PFSK-1 (cell line): ENCODE measurements at regions not wholly inside any gene's neighbourhood (a gene's known extent, or its start where the extent isn't known, plus 50 kb on each side); places are given as distances from the start of the nearest gene placed in this dataset.

Source experiments
- FOXP2 ChIP-seq: optimal IDR thresholded peaks from 2 replicates; pipeline ENCODE3; 2011; ENCODE audit warnings: borderline replicate concordance, control low read depth, inconsistent platforms; ENCODE audit not compliant: insufficient read depth; ENCODE audit errors: extremely low read length, extremely low read depth
- POLR2AphosphoS5 ChIP-seq: IDR thresholded peaks from 2 replicates; pipeline ENCODE4 v1.6.1; 2012; ENCODE audit warnings: low read depth, mild to moderate bottlenecking, control low read depth, low read length, moderate library complexity
- REST ChIP-seq, 2 experiments: IDR thresholded peaks; 2 replicates each; pipeline versions ENCODE4 v1.6.1 to v1.8.0; 2011 to 2012; ENCODE audit warnings: low read depth in 2 of 2, low read length in 2 of 2, control low read depth in 1 of 2, inconsistent platforms in 1 of 2, mild to moderate bottlenecking in 1 of 2, moderate library complexity in 1 of 2; ENCODE audit not compliant: insufficient read depth in 1 of 2
- SIN3A ChIP-seq: IDR thresholded peaks from 2 replicates; pipeline ENCODE4 v1.6.1; 2012; ENCODE audit warnings: mild to moderate bottlenecking, low read length, moderate library complexity, borderline replicate concordance; ENCODE audit not compliant: insufficient read depth
- TAF1 ChIP-seq: IDR thresholded peaks from 2 replicates; pipeline ENCODE4 v1.6.1; 2012; ENCODE audit warnings: low read length, control low read depth, borderline replicate concordance; ENCODE audit not compliant: insufficient read depth

- TF ChIP-seq REST (IDR thresholded peaks at IDR 0.05; ENCODE audit: insufficient read depth in 1 of 2, low read depth in 2 of 2, low read length in 2 of 2) (no peak), FOXP2 (no peak), POLR2AphosphoS5 (no peak), SIN3A (no peak), TAF1 (no peak)
Measured at GRCh38 chr20:4344670-4345069, 95.6 kb upstream of the ADRA1D start.

- no peak for TF ChIP-seq TAF1
- TF ChIP-seq POLR2AphosphoS5 = no peak
- no peak for TF ChIP-seq SIN3A
- TF ChIP-seq REST (IDR thresholded peaks at IDR 0.05; ENCODE audit: insufficient read depth in 1 of 2, low read depth in 2 of 2, low read length in 2 of 2) = no peak
Measured at GRCh38 chr20:4342609-4343008, 93.5 kb upstream of the ADRA1D start.

DNA sequence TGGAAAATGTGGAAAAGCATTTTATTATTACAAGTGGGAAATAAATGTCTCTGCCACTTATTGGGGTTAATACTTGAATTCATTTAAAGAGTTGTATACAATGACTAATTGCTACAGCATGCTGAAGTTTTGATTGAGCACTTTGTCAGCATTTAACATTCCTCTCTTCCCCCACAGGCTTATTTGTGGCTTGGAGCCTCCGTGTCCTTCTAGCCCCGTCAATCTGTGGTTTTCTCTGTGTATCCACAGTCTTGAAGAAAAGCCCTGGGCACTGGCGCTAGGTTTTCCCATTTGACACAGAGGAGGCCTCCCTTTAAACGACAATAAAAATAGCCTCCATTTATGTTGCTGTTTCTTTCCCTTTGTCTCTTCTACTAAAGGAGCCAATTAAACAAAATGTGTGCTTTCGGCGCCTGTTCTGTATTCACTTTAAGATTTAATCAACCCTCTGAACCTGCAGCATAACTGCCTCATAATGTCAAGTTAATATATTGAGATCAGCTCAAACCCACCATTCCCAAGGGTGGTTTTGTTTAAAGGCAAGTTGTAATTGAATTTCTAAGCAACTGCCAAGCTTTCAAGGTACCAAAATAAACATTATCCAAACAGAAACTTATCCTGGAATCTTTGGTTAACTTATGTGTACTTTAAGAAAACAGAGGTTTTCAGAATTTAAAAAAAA lies 92.9 kb upstream of the ADRA1D start:
- no peak for TF ChIP-seq POLR2AphosphoS5
- TF ChIP-seq SIN3A = no peak
- no peak for TF ChIP-seq FOXP2
- TF ChIP-seq TAF1 = no peak
- TF ChIP-seq REST (IDR thresholded peaks at IDR 0.05; ENCODE audit: insufficient read depth in 1 of 2, low read depth in 2 of 2, low read length in 2 of 2) = no peak

- no peak for TF ChIP-seq SIN3A
Measured at GRCh38 chr20:4335722-4336121, 86.6 kb upstream of the ADRA1D start.

DNA sequence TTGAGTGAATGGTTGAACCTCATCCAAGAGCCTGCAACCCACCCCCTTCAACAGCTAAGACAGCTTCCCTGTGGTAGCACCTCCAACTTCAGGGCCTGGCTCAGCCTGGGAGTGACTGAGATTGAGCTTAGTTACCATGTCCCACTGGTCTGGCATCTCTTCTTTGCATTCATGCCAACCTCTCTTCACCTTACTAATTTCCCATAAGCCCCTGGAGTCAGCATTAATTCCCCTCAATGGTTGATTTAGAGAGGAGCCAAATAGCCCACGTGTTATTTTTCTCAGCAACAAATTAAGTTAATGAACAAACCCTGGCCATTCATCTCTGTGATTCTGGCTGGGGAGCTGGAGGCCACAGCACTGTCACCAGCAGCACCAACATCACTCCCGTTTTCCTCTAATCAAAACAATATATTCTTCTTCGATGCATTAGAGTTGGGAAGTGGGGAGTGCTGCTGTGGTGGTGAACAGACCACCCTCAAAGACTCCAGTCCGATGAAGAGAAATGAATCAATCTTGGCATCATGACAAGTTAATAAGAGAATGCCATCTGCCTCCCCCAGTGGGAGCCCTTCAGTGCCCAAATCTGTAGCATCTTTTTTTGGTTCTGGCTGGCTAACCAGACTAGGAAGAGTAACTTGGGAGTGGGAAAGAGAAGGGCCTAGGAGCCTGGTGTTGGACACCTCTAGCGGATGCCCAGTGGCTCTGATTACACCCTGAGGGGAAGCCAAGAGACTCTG lies 83.2 kb upstream of the ADRA1D start:
- TF ChIP-seq FOXP2 (no peak), SIN3A (no peak), TAF1 (no peak), REST (IDR thresholded peaks at IDR 0.05; ENCODE audit: insufficient read depth in 1 of 2, low read depth in 2 of 2, low read length in 2 of 2) (no peak), POLR2AphosphoS5 (no peak)
